HG03342 (cell line): ENCODE measurements at regions not wholly inside any gene's neighbourhood (a gene's known extent, or its start where the extent isn't known, plus 50 kb on each side); places are given as distances from the start of the nearest gene placed in this dataset.
"Not testable (repeated sequence)": the region's sequence is repeated elsewhere in the genome, so short reads cannot be mapped to it uniquely, and the experiment has no call there.

Source experiments
- ATAC-seq: cut with Tn5 transposase; IDR thresholded peaks from one replicate; pipeline ENCODE4 v1.9.1; 2021; ENCODE audit warnings: mild to moderate bottlenecking, moderate library complexity; ENCODE audit not compliant: unreplicated experiment

DNA sequence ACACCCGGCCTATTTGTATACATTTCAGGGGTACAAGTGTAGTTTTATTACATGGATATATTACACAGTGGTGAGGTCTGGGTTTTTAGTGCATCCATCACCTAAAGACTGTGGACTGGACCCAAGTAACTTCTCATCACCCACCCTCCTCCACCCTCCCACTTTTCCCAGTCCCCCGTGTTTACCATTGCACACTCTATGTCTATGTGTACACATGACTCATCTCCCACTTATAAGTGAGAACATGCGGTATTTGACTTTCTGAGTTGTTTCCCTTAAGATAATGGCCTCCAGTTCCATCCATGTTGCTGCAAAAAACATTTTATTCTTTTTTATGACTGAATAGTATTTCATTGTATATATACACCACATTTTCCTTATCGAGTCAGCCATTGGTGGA lies 98.9 kb upstream of the WAC start:
- no peak for ATAC-seq

DNA sequence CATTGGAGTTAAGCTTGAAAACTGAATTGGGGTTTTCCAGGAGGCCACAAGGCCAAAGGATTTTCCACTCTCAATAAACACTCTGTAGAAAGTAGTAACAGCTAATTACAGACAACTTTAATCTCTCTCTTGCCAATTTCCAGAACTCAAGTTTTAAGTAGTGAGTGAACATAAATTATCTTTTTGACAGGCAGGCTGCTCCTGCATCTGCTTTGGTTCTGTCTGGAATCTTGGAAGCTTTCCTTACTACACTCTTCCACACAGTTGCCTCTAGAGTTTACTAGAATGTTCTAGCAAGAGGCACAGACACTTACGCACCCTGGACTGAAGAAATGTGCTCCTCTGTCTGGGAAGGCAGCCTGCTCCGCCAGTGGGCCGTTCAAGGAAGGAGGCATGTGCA lies 90.5 kb upstream of the WAC start:
- no peak for ATAC-seq

DNA sequence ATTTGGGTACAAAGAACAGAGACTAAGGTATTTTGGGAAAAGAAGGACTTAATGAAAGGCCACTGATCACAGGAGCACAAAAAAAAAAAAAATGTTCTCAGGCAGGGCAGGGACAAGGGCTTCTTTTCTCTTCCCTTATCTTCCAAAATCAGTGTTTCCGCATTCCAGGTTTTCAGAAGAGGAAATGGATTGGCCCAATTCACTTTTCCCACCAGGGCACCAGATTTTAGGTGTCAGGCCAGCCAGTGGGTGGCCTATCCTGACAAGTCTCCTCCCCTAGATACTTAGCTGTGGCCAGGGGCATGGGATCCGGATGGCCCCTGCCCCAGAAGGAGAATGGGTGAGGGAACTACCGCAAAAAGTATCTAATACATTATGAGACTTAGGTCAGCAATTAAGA lies 88.9 kb upstream of the WAC start:
- ATAC-seq: no peak

DNA sequence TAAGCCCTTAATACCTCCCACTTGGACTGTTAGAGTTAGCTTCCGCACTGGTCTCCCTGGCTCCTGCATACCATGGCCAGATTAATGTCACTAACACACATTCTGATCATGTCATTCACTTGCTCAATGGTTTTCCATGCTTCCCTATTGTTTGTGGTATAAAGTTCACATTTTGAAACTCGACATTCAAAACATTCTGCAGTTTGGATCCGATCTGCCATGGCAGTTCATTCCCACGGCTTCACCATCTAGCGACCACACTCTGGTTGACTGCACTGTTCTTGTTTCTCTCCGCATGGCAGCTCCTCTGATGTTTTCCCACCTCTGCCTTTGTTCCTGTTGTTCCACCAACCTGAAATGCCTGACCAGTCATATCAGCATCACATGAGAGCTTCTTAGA lies 87.4 kb upstream of the WAC start:
- ATAC-seq: no peak

DNA sequence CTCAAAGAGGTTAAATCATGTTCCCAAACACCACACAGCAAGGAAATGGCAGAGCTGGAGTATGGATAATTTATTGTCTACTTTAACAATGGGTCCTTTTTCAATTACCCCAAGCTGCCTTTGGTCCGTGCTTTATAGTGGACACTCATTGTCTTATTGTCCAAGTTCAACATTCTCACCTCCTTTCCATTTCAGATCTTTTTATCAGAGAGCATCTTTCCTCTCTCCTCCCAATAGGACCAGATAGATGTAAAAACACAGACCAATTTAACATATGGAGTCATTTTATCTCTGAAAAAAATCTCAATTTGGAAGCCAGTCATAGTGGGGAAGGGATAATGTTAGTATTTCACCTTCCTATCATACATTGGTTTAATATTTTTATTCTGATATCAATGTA lies 83.5 kb upstream of the WAC start:
- no peak for ATAC-seq

DNA sequence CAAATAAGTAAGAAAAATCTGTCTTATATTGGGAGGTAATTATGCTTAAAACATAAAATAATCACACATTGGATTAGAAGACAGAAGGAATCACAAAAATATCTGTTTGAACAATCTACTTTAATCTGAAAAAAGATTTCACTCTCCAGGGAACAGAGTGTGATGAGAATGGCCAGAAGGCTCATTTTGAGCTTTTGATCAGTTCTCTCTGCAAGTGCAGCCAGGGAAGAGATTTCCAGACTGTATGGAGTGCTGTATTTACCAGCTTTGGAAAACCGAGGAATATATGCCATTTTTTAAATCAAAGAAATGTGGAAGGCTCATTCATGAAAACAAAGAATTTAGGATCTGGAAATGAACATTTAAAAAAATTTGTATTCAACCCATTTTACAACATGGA lies 83.0 kb upstream of the WAC start:
- no peak for ATAC-seq

DNA sequence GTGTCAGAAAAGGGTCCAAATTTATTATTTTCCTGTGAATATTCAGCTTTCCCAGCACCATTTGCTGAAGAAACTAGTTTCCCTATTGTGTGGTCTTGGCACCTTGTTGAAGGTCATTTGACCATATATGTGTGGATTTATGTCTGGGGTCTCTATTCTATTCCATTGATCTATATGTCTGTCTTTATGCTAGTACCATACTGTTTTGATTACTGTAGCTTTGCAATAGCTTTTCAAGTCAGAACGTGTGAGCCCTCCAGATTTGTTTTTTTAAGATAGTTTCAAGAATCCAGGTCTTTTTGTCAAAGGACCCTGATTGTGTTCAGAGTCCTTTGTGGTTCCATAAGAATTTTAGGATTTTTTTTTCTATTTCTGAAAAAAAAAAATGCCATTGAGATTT lies 79.0 kb upstream of the WAC start:
- ATAC-seq: no peak

DNA sequence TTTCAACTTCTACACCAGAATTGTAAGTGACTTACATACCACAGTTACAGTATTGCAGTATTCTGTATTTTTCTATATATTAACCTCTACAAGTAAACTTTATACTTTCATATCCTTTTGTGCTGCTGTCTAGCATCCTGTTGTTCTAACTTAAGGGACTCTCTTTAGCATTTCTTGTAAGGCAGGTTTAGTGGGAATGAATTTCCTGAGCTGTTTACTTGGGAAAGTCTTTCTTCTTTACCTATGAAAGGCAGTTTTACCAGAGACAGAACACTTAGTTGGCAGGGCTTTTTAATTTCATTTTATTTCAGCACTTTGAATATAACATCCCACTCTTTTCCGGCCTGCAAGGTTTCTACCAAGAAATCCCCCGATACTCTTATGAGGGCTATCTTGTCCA lies 75.8 kb upstream of the WAC start:
- no peak for ATAC-seq

DNA sequence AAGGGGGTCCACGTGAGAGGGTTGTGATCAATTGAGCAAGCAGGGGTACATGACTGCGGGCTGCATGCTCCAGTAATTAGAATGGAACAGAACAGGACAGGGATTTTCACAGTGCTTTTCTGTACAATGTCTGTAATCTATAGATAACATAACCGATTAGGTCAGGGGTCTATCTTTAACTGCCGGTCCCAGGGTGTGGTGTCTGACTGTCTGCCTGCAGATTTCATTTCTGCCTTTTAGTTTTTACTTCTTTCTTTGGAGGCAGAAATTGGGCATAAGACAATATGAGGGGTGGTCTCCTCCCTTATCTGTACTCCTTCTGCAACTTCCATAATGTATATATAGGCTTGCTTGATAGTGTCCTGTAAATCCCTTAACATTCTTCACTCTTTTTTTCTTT lies 75.0 kb upstream of the WAC start:
- not testable (repeated sequence) for ATAC-seq

DNA sequence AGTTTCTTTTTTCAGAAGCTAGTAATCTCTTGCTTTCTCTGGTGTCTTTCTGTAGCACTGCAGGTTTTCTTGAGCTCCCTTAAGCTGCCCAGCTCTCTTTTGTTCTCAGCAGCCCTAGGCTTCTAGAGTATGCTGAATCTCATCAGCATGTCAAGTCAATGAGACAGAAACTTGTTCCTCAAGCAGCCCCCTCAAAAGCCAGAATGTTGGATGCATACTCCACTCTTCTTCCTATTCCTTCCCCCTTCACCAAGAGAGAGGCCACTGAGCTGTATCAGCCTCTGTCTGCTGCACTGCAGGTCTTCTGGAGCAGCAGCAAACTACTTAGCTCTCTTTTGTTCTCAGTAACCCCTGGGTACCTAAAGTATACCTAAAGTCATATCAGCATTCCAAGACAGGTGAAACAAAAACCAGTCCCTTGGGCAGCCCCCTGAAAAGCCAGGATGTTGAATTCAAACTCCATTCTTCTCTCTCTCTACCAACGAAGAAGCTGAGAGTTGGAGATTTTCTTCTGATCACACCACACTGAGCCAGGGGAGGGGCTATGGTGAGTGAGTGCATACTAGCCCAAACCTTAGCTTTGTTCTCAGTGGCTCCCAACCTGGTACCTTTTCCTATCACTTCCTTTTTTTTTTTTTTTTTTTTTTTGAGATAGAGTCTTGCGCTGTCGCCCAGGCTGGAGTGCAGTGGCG lies 73.3 kb upstream of the WAC start:
- no peak for ATAC-seq

DNA sequence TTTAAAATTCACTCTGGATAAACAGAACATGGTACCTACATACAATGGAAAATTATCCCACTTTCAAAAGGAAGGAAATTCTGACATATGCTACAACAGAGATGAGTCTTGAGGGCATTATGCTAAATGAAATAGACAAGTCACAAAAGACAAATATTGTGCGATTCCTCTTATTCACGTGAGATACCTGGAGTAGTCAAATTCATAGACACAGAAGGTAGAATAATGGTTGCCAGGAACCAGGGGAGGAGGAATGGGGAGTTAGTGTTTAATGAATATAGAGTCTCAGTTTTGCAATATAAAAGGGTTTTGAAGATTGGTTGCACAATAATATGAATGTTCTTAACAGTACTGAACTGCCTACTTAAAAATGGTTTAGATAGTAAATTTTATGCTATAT lies 69.8 kb upstream of the WAC start:
- ATAC-seq: no peak

DNA sequence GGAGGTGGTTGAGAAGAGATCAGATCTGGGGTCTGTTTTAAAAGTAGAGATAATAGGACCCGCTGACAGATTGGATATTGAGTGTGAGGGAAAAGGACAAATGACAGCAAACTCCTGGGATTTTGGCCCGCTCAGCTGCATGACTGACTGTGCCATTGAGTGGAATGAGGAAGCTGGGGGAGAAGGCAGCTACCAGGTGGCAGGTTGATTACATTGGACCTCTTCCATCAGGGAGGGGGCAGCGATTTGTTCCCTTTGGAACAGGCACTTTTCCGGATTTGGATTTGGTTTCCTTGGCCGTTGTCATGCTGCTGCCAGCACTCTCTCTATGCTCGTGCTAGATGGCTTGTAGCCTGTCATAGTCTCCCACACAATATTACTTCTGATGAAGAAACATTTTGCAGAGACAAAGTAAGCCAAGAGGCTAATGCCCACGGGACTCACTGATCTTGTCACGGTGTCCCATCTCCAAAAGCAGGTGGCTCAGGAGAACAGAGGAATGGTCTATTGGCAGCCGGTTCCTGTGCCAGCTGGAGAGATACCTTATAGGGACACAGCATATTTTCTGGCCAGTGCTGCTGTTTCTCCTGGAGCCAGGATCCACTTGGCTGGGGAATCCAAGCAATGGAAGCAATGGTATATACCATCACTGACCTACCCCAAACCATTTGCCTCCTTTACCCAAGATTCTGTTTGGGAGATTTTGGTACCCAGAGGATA lies 69.1 kb upstream of the WAC start:
- no peak for ATAC-seq

DNA sequence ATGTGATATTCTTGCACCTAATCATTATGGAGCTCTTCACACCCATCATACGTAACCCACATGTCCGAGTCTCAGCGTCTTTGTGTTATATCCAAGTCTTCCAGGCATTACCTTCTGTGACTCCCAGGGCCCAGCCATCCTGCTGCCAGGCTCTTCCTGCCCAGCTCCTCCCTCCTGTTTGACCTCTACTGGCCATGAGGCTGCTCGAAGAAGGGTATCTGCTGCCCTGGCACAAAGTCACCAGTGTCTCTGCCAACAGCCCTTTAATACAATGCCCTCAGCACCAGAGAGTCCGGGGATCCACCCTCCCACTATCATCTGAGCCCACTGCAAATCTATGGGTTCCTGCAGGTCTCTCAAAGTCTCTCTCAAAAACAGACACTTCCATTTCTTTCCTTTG lies 65.3 kb upstream of the WAC start:
- ATAC-seq: no peak

DNA sequence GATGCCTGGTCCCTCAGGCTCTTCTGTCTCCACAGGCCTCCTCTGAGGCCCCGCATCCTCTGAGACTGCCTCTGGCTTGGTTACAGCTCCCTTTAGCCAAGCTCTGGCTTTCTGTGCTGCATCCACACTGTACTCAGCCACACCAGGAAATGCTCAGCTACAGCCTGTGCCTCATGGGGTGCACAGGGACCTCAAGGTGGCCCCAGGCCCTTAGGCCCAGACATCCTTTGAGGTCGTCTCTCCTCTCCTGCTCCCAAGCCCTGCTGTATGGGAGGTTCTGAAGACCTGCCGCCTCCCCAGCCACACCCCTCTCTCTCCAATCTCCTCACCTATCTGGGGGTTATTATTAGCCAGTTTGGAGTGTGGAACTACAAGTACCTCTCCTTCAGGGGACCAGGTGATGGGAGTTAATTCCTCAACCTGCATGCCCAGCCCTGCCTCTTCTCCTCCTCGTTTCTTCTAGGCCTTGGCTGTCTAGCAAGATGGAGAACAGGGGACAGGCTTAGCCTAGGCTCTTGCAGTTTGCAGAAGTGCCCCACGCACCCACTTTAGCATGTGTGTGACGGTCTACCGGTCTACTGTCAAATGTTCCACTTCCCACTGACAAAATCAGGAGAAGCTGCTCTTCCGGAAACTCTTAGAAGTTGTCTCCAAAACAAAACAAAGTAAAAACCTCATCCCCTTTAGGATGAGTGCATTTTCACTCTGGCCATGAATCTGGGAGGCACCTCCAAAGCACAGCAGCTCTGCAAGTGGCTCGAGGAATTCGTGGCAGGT lies 64.0 kb upstream of the WAC start:
- no peak for ATAC-seq

DNA sequence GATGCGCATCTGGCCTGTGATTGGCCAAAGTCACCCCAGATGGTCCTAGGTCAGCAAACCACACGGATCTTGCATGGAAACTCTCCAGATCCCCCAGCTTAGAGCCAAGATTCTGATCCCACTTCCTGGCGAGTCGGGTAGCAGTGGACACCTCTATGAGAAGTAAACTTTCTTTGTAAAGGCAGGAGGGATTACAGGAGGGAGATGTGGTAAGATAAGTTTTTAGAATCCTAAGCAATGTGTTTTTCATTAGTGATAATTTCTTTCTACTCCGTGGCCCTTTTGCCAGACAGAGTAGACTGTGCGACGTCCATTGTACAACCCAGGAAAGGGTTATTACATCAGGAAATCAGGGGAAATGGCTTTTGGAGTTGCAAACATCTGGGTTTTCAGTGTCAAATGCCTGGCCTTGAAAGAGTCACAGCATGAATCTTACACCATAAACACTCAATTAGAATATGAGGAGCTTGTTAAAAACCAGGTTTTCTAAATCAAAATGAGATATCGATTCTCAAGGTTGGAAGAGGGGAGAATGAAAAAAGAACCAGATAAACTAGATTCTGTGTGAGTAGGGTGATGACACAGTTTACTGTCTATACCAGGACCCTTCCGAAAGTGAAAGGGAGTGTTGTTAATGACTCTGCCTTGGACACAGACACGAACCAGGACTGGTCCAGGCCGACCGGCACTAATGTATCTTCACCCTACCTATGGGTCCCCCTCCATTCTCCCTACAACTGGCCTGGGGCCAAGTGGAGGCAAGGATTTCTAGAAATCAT lies 61.9 kb upstream of the WAC start:
- ATAC-seq: no peak

DNA sequence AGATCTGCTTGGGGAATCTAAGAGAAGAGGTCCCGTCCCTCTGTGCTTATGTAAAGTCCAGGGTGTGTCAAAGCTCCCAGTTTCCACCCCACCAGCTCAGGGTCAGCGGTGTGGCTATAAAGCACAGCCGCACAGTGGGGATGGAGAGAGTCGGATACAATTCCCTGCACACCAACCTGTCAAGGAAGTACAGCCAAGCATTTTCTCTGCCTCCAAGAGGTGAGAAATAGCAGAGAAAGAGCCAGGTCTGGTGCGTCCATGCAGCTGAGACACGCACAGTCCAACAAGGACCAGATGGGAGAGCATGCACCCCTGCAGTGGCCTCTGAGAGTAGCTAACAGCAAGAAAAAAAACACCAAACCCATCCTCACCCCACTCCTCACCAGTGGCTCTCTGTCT lies 61.3 kb upstream of the WAC start:
- ATAC-seq: no peak

DNA sequence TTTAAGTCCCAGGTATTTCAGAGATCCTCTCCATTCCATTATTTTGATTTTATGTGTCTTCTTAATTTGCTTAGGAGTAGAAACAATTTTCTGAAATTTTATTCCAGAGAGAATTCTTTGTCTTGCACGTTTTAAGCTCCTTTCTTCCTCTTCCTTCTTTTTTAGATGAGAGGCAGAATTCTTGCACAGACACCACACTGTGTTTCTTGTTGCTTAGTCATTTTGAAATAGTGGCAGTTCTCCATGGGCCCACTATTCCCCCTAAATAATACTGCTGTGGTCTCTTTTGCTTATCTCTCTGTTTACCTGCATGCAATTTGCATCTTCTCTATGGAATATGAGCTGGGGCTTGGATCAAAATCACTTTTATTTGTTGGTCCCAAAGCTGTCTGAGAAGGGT lies 54.3 kb upstream of the WAC start:
- no peak for ATAC-seq

DNA sequence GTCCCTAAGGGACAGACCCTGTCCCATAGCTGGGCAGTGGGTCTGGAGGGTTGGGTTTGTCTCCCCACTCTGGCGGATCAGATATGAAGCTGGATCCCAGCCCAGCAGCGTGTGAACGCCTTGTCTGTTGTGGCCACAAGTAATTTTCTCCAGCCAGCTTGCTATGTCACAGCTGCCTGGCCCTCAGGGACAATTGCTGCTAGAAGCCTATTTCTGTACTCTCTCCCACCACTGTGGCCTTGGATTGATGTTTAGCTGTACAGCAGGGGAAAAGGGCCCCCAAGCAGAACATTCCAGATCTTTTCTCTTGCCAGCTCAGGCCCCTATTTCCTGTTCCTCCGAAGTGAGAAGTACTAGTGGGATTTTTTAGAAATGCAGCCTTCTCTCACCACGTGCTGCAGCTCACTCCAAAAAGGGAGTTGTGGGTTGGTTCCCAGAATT lies 53.5 kb upstream of the WAC start:
- no peak for ATAC-seq

DNA sequence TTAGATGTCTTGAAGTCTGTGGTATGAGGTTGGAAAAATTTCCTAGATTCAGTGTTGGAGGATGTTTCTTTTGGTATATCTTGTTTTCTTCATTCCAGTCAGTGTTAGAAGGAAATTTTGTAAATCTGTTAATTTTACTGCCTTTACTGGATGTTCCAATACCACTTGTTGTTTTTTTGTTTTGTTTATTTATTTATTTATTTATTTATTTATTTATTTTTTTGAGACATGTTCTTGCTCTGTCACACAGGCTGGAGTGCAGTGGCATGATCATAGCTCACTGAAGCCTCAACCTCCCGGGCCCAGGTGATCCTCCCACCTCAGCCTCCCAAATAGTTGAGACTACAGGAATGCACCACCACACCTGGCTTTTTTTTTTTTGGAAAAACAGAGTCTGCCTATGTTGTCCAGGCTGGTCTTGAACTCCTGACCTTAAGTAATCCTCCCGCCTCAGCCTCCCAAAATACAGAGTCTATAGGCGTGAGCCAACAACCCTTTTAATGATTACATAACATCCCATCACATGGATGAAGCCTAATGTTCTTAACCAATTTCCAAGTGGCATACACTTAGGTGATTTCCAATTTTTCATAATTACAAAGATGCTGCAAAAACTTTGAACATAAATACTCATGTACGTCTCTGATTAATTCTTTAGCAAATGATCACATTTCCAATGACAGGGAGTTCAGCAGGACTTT lies 52.8 kb upstream of the WAC start:
- no peak for ATAC-seq

DNA sequence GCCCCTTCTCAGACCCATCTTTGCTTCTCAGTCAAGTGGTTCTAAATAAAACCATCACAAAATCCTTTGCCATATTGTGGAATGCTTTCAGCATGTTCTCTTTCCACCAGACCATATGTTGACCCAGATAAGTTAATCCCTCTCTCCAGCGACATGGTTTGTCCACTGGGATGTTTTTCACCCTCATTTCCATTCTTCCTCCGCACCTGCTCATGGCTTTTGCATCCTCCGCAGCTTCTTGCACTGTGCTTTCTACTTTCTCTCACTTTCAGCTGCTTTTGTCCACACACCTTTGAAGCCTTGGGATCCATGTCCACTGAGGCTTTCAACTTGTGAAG lies 52.3 kb upstream of the WAC start:
- ATAC-seq: no peak

DNA sequence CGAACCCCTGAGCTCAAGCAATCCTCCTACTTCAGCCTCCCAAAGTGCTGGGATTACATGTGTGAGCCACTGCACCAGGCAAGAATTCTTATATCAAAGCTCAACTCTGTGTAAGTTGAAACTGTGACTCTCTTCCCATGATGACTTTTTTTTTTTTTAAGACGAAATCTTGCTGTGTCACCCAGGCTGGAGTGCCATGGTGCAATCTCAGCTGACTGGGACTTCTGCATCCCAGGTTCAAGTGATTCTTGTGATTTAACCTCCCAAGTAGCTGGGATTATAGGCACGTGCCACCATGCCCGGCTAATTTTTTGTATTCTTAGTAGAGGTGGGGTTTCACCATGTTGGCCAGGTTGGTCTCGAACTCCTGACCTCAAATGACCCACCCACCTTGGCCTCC lies 51.6 kb upstream of the WAC start:
- ATAC-seq: not testable (repeated sequence)
